GM12878 (cell line): ENCODE measurements at regions not wholly inside any gene's neighbourhood (a gene's known extent, or its start where the extent isn't known, plus 50 kb on each side); places are given as distances from the start of the nearest gene placed in this dataset.

Experiments used
- ATAC-seq: fragments of 200-7000 bp; cut with Tn5 transposase; 3 replicates; pipeline ENCODE4 v1.9.1; 2020; ENCODE audit warnings: mild to moderate bottlenecking, moderate library complexity
- BruUV-seq: library from RNA; stranded (reverse); fragments of 400-500 nt; replicated peaks from 2 replicates; lab custom pipeline; 2021; lab: Mats Ljungman, UMichigan
- CTCF ChIA-PET: fragments of 300-600 bp; sonication (Branson Sonifier 250); formaldehyde crosslinking; extraction: SDS; loops from one replicate; lab custom pipeline; 2021; ENCODE audit warnings: inconsistent platforms; lab: Yijun Ruan, JAX
- POLR2A ChIA-PET: fragments of 350-600 bp; formaldehyde crosslinking; extraction: SDS; loops from one replicate; lab custom pipeline; 2021; ENCODE audit warnings: inconsistent platforms; lab: Charles Lee
- RAD21 ChIA-PET: fragments of 300-600 bp; sonication (Branson Sonifier 250); formaldehyde crosslinking; loops from one replicate; lab custom pipeline; 2023; ENCODE audit warnings: antibody characterized with exemption; ENCODE audit not compliant: unreplicated experiment; lab: Charles Lee
- SMC1A ChIA-PET: fragments of 300-600 bp; sonication (Branson Sonifier 250); formaldehyde crosslinking; loops from one replicate; lab custom pipeline; 2023; ENCODE audit not compliant: unreplicated experiment, uncharacterized antibody; lab: Charles Lee
- DNase-seq: peaks from one replicate; pipeline ENCODE4 v3.0.0-alpha.2; 2011; ENCODE audit warnings: low read depth, low spot score
- FAIRE-seq: peaks from 3 replicates; lab custom pipeline; 2011; peaks lifted over from hg19 to GRCh38; lab: Jason Lieb, UNC
- H2AFZ ChIP-seq: 2 replicates; pipeline ENCODE4 v1.6.0; 2011; ENCODE audit warnings: low read depth, low read length, control low read depth; ENCODE audit not compliant: control insufficient read depth
- H3K27ac ChIP-seq: 2 replicates; pipeline ENCODE4 v1.5.1; 2011; ENCODE audit warnings: control low read depth; ENCODE audit not compliant: control insufficient read depth, insufficient read depth
- H3K27me3 ChIP-seq, 2 experiments: replicated peaks in 1 of 2; 2 replicates each; pipeline versions ENCODE4 v1.6.0 to v1.6.1; 2011; ENCODE audit warnings: low read length in 1 of 2; ENCODE audit not compliant: control insufficient read depth in 2 of 2, insufficient read depth in 2 of 2
- H3K36me3 ChIP-seq, 2 experiments: 2 replicates each; pipeline ENCODE4 v1.5.1; 2011; ENCODE audit warnings: low read length in 1 of 2; ENCODE audit not compliant: control insufficient read depth in 2 of 2, insufficient read depth in 2 of 2
- H3K4me1 ChIP-seq: 2 replicates; pipeline ENCODE4 v1.6.1; 2011; ENCODE audit warnings: mild to moderate bottlenecking, low read length, moderate library complexity, mixed read lengths; ENCODE audit not compliant: control insufficient read depth, insufficient read depth
- H3K4me2 ChIP-seq: 2 replicates; pipeline ENCODE4 v1.6.0; 2011; ENCODE audit warnings: control low read depth; ENCODE audit not compliant: control insufficient read depth, insufficient read depth
- H3K4me3 ChIP-seq: fragments of 200-600 bp; sonication (generic); 2 replicates; pipeline ENCODE4 v1.5.1; 2016
- H3K79me2 ChIP-seq: 2 replicates; pipeline ENCODE4 v1.6.0; 2011; ENCODE audit warnings: low read length; ENCODE audit not compliant: control insufficient read depth, insufficient read depth
- H3K9ac ChIP-seq: 2 replicates; pipeline ENCODE4 v1.8.0; 2011; ENCODE audit warnings: low read length, control low read depth, mixed read lengths; ENCODE audit not compliant: control insufficient read depth, insufficient read depth
- H3K9me3 ChIP-seq: replicated peaks from 3 replicates; pipeline ENCODE4 v1.5.1; 2011; ENCODE audit warnings: mild to moderate bottlenecking, low read length; ENCODE audit not compliant: control insufficient read depth, insufficient read depth
- H4K20me1 ChIP-seq: 2 replicates; pipeline ENCODE4 v1.6.0; 2011; ENCODE audit not compliant: control insufficient read depth, insufficient read depth
- WGBS: methylation state at CpG from one replicate; pipeline ENCODE4 v1.1.6; 2016; ENCODE audit warnings: low lambda C conversion rate; ENCODE audit not compliant: insufficient replicate concordance, insufficient coverage; ENCODE audit errors: missing lambda C conversion rate; 5-methylcytosine and 5-hydroxymethylcytosine counted together
- in situ Hi-C: fragments of 300-500 bp; cut with MboI; formaldehyde crosslinking; loops from 9 replicates; pipeline ENCODE4 v1.14.3; 2018; ENCODE audit warnings: mixed read lengths
- intact Hi-C: fragments of 100-400 bp; cut with micrococcal nuclease; formaldehyde crosslinking; loops from one replicate; pipeline ENCODE4 v1.14.2; 2022; ENCODE audit not compliant: unreplicated experiment
- TF ChIP-seq, protein P1 (sequence below), 3 experiments: IDR thresholded peaks in 2 of 3; conservative IDR thresholded peaks in 1 of 3; 2 replicates each; pipeline ENCODE4 v1.5.1; 2011; ENCODE audit warnings: low read depth in 3 of 3, low read length in 3 of 3, mild to moderate bottlenecking in 3 of 3, control low read depth in 2 of 3, moderate library complexity in 2 of 3, inconsistent platforms in 1 of 3, mixed read lengths in 1 of 3; ENCODE audit not compliant: control insufficient read depth in 2 of 3, insufficient read depth in 1 of 3; ENCODE audit errors: extremely low read depth in 1 of 3
- TF ChIP-seq, protein P2 (sequence below): IDR thresholded peaks from 2 replicates; pipeline ENCODE4 v1.6.1; 2011; ENCODE audit warnings: low read depth, mild to moderate bottlenecking, low read length, moderate library complexity, borderline replicate concordance; ENCODE audit errors: extremely low read depth

DNA sequence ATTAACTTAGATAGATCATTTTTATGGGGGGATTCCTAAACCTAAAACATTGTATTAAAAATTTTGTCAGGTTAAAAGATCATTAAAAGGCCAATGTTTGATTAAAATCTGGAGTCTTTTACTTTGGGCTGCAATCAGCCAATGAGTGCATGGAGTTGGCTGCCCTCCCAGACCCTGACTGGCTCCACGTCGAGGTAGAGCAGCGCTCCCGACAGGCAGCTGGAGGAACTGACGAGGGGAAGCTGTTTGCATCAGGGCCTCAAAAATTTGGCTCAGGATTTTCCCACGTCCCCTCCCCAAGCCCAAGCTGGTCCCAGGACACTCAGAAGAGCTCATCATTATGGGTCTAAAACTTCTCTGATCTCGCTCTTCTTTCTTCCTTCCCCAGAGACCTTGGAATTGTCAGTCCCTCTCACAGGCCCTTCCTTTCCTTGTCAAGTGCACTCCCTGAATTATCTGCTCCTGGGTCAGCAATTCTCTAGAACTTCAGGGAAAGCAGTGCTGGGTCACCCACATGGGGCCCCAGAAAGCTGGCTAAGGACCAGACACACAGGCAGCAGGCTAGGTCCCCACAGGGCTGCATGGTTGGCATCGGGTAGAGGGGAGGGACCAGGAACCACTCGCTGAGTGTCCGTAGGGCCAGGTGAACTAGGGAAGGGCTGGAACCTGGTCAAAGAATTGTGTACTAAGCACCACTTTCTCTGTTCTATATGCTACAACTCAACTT, 119.6 kb upstream of the IGLL5 start:
- Histone ChIP-seq H2AFZ (no peak overlapping the region), H3K36me3 (no peaks in the 10 kb centered on the region), H3K9me3 (no peaks in the 10 kb centered on the region), H3K4me2 (no peak overlapping the region), H3K4me1 (no peaks in the 10 kb centered on the region), H3K27ac (no peak overlapping the region), H4K20me1 (no peaks in the 10 kb centered on the region), H3K4me3 (no peak overlapping the region), H3K9ac (no peak overlapping the region), H3K27me3 (no peaks in the 10 kb centered on the region), H3K79me2 (no peaks in the 10 kb centered on the region)
- ChIA-PET SMC1A (interaction anchor here (0.7 to 1.5 kb wide), 3 partner anchors 12 to 82 kb away, joined by 3 to 6 read pairs (median 3); no protein-coding TSS in a partner anchor), POLR2A (no interaction called here), RAD21 (interaction anchor here (0.6 to 1.3 kb wide), 3 partner anchors 15 to 360 kb away, joined by 3 read pairs; no protein-coding TSS in a partner anchor), CTCF (interaction anchor here (0.6 to 4.4 kb wide), 6 partner anchors 13 to 199 kb away, joined by 3 to 55 read pairs (median 4); no protein-coding TSS in a partner anchor)
- TF ChIP-seq, protein P1, sequence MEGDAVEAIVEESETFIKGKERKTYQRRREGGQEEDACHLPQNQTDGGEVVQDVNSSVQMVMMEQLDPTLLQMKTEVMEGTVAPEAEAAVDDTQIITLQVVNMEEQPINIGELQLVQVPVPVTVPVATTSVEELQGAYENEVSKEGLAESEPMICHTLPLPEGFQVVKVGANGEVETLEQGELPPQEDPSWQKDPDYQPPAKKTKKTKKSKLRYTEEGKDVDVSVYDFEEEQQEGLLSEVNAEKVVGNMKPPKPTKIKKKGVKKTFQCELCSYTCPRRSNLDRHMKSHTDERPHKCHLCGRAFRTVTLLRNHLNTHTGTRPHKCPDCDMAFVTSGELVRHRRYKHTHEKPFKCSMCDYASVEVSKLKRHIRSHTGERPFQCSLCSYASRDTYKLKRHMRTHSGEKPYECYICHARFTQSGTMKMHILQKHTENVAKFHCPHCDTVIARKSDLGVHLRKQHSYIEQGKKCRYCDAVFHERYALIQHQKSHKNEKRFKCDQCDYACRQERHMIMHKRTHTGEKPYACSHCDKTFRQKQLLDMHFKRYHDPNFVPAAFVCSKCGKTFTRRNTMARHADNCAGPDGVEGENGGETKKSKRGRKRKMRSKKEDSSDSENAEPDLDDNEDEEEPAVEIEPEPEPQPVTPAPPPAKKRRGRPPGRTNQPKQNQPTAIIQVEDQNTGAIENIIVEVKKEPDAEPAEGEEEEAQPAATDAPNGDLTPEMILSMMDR (IDR thresholded peaks at IDR 0.05 in 2 of 3, conservative IDR thresholded peaks at IDR 0.05 in 1 of 3; ENCODE audit: control insufficient read depth in 2 of 3, extremely low read depth in 1 of 3, insufficient read depth in 1 of 3, low read depth in 3 of 3, low read length in 3 of 3) = peak in 1 of 3 experiments; percentile 9; a peak in 1 of 6 replicates
- TF ChIP-seq, protein P2, sequence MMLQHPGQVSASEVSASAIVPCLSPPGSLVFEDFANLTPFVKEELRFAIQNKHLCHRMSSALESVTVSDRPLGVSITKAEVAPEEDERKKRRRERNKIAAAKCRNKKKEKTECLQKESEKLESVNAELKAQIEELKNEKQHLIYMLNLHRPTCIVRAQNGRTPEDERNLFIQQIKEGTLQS = no peak
- in situ Hi-C loops (no loop called here), intact Hi-C loops (no loop called here)
- DNase-seq (no peak), ATAC-seq (no peak), FAIRE-seq (no peak)
- WGBS = 17% methylated on average over 10 of the region's 10 CpGs
- no TSS peak for BruUV-seq
